Liver (tissue), 8 donors: ENCODE measurements at regions not wholly inside any gene's neighbourhood (a gene's known extent, or its start where the extent isn't known, plus 50 kb on each side); places are given as distances from the start of the nearest gene placed in this dataset.

Experiments used
- DNase-seq: peaks from one replicate; pipeline ENCODE4 v3.0.0-alpha.2; 2017; ENCODE audit warnings: low spot score
- H3K27ac ChIP-seq, 2 donors: one replicate each; pipeline ENCODE4 v1.7.0; 2013; ENCODE audit warnings: inconsistent platforms in 2 of 2, low read length in 2 of 2, control low read depth in 1 of 2, low read depth in 1 of 2, mild to moderate bottlenecking in 1 of 2
- H3K27me3 ChIP-seq, 4 donors: one replicate each; pipeline versions ENCODE4 v1.6.1 to v1.7.0; 2013; ENCODE audit warnings: low read length in 3 of 4, inconsistent platforms in 1 of 4, mild to moderate bottlenecking in 1 of 4, moderate library complexity in 1 of 4; ENCODE audit not compliant: control insufficient read depth in 4 of 4, insufficient read depth in 4 of 4
- H3K36me3 ChIP-seq, 4 donors: one replicate each; pipeline versions ENCODE4 v1.6.1 to v1.7.0; 2013; ENCODE audit warnings: low read length in 3 of 4, mild to moderate bottlenecking in 3 of 4, low read depth in 1 of 4, moderate library complexity in 1 of 4; ENCODE audit not compliant: control insufficient read depth in 4 of 4, insufficient read depth in 3 of 4
- H3K4me1 ChIP-seq, 4 donors: one replicate each; pipeline versions ENCODE4 v1.6.1 to v1.7.0; 2013; ENCODE audit warnings: low read length in 3 of 4, mild to moderate bottlenecking in 3 of 4, moderate library complexity in 1 of 4; ENCODE audit not compliant: control insufficient read depth in 4 of 4, insufficient read depth in 4 of 4
- H3K4me3 ChIP-seq, 3 donors: one replicate each; pipeline versions ENCODE4 v1.6.1 to v1.7.0; 2013; ENCODE audit warnings: low read length in 3 of 3, control low read depth in 1 of 3, low read depth in 1 of 3, mild to moderate bottlenecking in 1 of 3
- H3K9ac ChIP-seq, 2 donors: one replicate each; pipeline ENCODE4 v1.7.0; 2013; ENCODE audit warnings: low read length in 2 of 2, mild to moderate bottlenecking in 2 of 2, moderate library complexity in 2 of 2, control low read depth in 1 of 2, low read depth in 1 of 2
- H3K9me3 ChIP-seq, 4 donors: one replicate each; pipeline versions ENCODE4 v1.6.1 to v1.7.0; 2013; ENCODE audit warnings: low read length in 3 of 4; ENCODE audit not compliant: control insufficient read depth in 4 of 4
- ATF3 ChIP-seq: IDR thresholded peaks from 2 replicates; pipeline ENCODE4 v1.6.1; 2016; ENCODE audit warnings: antibody characterized with exemption
- CTCF ChIP-seq: fragments of 150-350 bp; IDR thresholded peaks from 2 replicates; pipeline ENCODE4 v1.5.1; 2017; ENCODE audit warnings: improper control_type of control experiment, low read depth, low read length; ENCODE audit not compliant: missing input control
- FOXA1 ChIP-seq: IDR thresholded peaks from 2 replicates; pipeline ENCODE4 v1.6.1; 2016; ENCODE audit warnings: antibody characterized with exemption
- FOXA2 ChIP-seq: IDR thresholded peaks from 2 replicates; pipeline ENCODE4 v1.6.1; 2016; ENCODE audit warnings: antibody characterized with exemption
- GABPA ChIP-seq, 2 donors: IDR thresholded peaks in 1 of 2; conservative IDR thresholded peaks in 1 of 2; 2 replicates each; pipeline ENCODE4 v1.6.1; 2016; ENCODE audit warnings: antibody characterized with exemption in 2 of 2, mild to moderate bottlenecking in 1 of 2, moderate library complexity in 1 of 2
- HNF4G ChIP-seq: IDR thresholded peaks from 2 replicates; pipeline ENCODE4 v1.6.1; 2016; ENCODE audit warnings: antibody characterized with exemption
- JUND ChIP-seq, 2 donors: IDR thresholded peaks; 2 replicates each; pipeline ENCODE4 v1.6.1; 2016; ENCODE audit warnings: antibody characterized with exemption in 2 of 2
- MAX ChIP-seq: IDR thresholded peaks from 2 replicates; pipeline ENCODE4 v1.6.1; 2016; ENCODE audit warnings: antibody characterized with exemption
- NR2F2 ChIP-seq: IDR thresholded peaks from 2 replicates; pipeline ENCODE4 v1.6.1; 2016; ENCODE audit warnings: antibody characterized with exemption
- RAD21 ChIP-seq, 2 donors: IDR thresholded peaks; 2 replicates each; pipeline ENCODE4 v1.6.1; 2016; ENCODE audit warnings: antibody characterized with exemption in 2 of 2, mild to moderate bottlenecking in 2 of 2
- RXRA ChIP-seq, 2 donors: IDR thresholded peaks; 2 replicates each; pipeline ENCODE4 v1.6.1; 2017 to 2018; ENCODE audit warnings: antibody characterized with exemption in 2 of 2, mild to moderate bottlenecking in 1 of 2
- SP1 ChIP-seq: IDR thresholded peaks from 2 replicates; pipeline ENCODE4 v1.6.1; 2018; ENCODE audit warnings: antibody characterized with exemption, mild to moderate bottlenecking
- TAF1 ChIP-seq: conservative IDR thresholded peaks from 2 replicates; pipeline ENCODE4 v1.6.1; 2016; ENCODE audit warnings: antibody characterized with exemption, mild to moderate bottlenecking
- YY1 ChIP-seq: IDR thresholded peaks from 2 replicates; pipeline ENCODE4 v1.6.1; 2016; ENCODE audit warnings: antibody characterized with exemption, mild to moderate bottlenecking
- WGBS: extraction: QIAGEN DNeasy Blood & Tissue Kit; methylation state at CpG from one replicate; pipeline ENCODE4 v1.1.7; 2013; 5-methylcytosine and 5-hydroxymethylcytosine counted together
- TF ChIP-seq, protein P1 (sequence below): IDR thresholded peaks from 2 replicates; pipeline ENCODE4 v1.6.1; 2016; ENCODE audit warnings: antibody characterized with exemption
- donor health status: healthy.
- donor health status: healthy.
- donor health status: healthy.
- donor health status: healthy.
- donor health status: healthy.

GRCh38 chr4:29553846-29554245 is 1166.3 kb upstream of the PCDH7 start:
- H3K9ac ChIP-seq, result no peak overlapping the region
- no peak overlapping the region for H3K27ac ChIP-seq
- no peaks in the 10 kb centered on the region for H3K9me3 ChIP-seq
- no peak for DNase-seq
- 73% methylated on average over 1 of the region's 1 CpG for WGBS
- H3K27me3 ChIP-seq, result no peaks in the 10 kb centered on the region
- H3K4me3 ChIP-seq, result no peak overlapping the region
- TF ChIP-seq CTCF, result no peak
- TF ChIP-seq, protein P1, sequence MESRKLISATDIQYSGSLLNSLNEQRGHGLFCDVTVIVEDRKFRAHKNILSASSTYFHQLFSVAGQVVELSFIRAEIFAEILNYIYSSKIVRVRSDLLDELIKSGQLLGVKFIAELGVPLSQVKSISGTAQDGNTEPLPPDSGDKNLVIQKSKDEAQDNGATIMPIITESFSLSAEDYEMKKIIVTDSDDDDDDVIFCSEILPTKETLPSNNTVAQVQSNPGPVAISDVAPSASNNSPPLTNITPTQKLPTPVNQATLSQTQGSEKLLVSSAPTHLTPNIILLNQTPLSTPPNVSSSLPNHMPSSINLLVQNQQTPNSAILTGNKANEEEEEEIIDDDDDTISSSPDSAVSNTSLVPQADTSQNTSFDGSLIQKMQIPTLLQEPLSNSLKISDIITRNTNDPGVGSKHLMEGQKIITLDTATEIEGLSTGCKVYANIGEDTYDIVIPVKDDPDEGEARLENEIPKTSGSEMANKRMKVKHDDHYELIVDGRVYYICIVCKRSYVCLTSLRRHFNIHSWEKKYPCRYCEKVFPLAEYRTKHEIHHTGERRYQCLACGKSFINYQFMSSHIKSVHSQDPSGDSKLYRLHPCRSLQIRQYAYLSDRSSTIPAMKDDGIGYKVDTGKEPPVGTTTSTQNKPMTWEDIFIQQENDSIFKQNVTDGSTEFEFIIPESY, result no peak
- no peak for TF ChIP-seq FOXA1
- no peak for TF ChIP-seq RAD21 (IDR thresholded peaks at IDR 0.05)
- no peak for TF ChIP-seq FOXA2
- TF ChIP-seq JUND (IDR thresholded peaks at IDR 0.05), result no peak
- TF ChIP-seq RXRA (IDR thresholded peaks at IDR 0.05), result no peak
- H3K36me3 ChIP-seq, result no peaks in the 10 kb centered on the region
- H3K4me1 ChIP-seq, result no peaks in the 10 kb centered on the region

GRCh38 chr4:29558789-29559188 is 1161.4 kb upstream of the PCDH7 start:
- Histone ChIP-seq H3K27me3 (no peaks in the 10 kb centered on the region), H3K4me1 (no peaks in the 10 kb centered on the region), H3K9me3 (no peaks in the 10 kb centered on the region), H3K4me3 (no peak overlapping the region), H3K9ac (no peak overlapping the region), H3K36me3 (no peaks in the 10 kb centered on the region), H3K27ac (no peak overlapping the region)
- TF ChIP-seq JUND (IDR thresholded peaks at IDR 0.05) (no peak), HNF4G (no peak), ATF3 (no peak), NR2F2 (no peak), TAF1 (no peak), SP1 (no peak), RXRA (IDR thresholded peaks at IDR 0.05) (no peak), GABPA (IDR thresholded peaks at IDR 0.05 in 1 of 2, conservative IDR thresholded peaks at IDR 0.05 in 1 of 2) (no peak), FOXA1 (no peak), CTCF (no peak), YY1 (no peak), MAX (no peak)
- TF ChIP-seq, protein P1, result no peak
- DNase-seq, result no peak
